GM19025 (cell line): ENCODE measurements at regions not wholly inside any gene's neighbourhood (a gene's known extent, or its start where the extent isn't known, plus 50 kb on each side); places are given as distances from the start of the nearest gene placed in this dataset.
"Not testable (repeated sequence)": the region's sequence is repeated elsewhere in the genome, so short reads cannot be mapped to it uniquely, and the experiment has no call there.

Experiments used
- ATAC-seq: cut with Tn5 transposase; IDR thresholded peaks from one replicate; pipeline ENCODE4 v1.9.1; 2021; ENCODE audit warnings: mild to moderate bottlenecking, low read depth, moderate library complexity; ENCODE audit not compliant: unreplicated experiment

DNA sequence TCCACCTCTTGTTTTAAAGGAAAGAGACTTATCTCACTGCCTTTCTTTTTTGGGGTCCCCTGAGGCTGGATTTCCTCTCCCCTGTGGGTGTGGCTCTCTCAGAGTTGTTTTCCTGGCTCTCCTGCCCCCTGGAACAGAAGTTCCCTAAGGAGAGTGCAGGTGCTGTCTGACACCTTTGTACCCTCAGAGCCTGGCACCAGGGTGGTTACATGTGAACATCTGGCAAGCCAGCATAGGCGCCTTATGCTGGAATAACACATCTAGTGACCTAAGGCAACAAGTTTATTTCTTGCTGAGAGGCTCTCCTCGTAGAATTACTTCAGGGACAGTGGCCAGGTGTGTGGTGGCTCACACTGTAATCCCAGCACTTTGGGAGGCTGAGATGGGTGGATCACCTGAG lies 172.9 kb upstream of the PTCH1 start:
- ATAC-seq, result no peak

DNA sequence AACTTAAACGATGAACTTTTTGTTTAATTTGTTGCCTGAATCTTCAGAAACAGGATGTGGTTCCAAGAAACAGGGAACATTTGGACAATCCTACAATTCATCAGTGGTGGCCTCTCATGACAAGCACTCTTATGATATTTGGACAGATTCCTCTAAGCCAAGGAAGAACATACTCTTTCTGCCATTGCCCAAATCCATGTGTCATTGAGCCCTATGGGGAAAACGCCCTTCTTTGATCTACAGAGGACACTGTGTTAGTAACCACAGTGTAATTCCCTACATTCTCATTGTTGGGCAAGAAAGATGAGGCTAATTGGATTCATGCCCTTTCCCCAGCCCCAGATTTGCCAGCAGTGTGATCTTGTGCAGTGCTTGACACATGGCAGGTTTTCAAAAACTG lies 167.7 kb upstream of the PTCH1 start:
- ATAC-seq, result no peak

DNA sequence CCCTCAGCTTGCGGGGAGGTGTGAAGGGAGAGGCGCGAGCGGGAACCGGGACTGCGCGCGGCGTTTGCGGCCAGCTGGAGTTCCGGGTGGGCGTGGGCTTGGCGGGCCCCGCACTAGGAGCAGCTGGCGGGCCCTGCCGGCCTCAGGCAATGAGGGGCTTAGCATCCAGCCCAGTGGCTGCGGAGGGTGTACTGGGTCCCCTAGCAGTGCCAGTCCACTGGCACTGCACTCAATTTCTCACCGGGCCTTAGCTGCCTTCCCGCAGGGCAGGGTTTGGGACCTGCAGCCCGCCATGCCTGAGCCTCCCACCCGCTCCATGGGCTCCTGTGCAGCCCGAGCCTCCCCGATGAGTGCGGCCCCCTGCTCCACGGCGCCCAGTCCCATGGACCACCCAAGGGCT lies 163.5 kb upstream of the PTCH1 start:
- ATAC-seq, result not testable (repeated sequence)

DNA sequence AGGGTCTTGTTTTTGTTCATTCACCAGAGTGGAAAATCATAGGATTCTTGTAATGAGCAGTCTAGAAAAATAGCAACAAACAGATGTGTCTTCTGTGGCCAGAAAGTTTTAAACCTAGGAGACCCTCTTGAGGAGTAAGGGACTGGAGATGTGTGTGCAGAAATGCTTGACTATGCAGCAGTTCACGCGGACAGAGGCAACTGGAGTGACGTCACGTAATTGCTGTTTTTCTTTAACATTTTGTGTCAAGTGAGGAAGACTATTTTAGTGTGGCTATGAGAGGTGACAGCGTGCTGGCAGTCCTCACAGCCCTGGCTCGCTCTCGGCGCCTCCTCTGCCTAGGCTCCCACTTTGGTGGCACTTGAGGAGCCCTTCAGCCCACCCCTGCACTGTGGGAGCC lies 163.1 kb upstream of the PTCH1 start:
- no peak for ATAC-seq

DNA sequence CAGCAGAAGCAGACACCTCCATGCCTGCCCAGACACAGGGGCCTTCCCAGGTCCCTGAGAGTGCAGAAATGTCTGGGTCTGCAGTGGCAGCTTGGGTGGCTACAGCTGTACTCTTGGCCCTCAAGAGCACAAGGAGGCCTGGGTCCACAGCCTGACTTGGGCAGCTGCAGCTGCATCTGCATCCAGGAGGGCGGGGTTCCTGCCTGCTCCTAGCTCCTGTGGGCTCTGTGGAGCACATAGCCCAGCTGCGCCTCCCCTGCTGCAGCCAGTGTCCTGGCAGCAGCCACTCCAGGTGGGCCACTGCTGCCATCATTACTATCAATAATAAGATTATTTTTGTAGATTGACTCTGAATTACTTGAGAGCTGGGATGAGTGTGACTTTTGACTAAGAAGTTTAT lies 162.0 kb upstream of the PTCH1 start:
- ATAC-seq, result no peak

DNA sequence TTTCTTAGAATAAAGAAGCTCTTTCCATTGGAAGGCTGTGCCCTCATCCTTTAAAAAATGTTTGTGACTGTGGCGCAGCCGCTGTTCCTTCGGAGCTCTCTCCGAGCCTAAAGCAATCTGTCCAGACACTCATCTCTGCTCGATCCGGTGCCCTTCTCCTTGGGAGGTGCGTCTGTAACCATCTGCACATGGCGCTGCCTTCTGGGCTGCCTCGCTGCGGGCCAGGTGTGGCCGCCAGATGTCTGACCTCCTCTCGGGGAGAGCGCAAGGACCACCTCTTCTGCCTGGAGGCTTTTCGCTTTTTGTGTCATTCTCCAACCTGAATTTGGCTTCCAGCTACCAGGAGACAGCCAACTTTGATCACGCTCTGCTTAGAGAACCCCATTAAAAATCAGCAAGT lies 153.4 kb upstream of the PTCH1 start:
- ATAC-seq, result no peak

DNA sequence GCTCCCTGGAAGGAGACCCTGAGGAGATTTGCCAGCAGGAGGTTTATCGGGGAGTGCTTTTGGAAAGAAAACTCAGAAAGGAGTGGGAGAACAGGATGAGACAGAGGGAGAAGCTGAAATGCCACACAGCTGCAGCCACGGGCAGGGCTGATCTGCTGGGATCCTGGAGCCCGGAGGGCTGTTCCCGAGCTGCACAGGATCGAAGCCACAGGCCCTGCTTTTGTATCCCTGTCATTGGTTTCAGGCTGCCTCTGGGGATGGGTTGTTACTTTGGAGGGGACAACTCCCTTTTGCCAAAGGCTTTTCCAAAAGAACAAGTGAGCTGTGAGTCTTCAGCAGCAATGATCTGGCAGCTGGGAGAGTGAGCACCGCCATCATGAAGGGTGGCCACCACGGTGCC lies 152.5 kb upstream of the PTCH1 start:
- ATAC-seq, result no peak

DNA sequence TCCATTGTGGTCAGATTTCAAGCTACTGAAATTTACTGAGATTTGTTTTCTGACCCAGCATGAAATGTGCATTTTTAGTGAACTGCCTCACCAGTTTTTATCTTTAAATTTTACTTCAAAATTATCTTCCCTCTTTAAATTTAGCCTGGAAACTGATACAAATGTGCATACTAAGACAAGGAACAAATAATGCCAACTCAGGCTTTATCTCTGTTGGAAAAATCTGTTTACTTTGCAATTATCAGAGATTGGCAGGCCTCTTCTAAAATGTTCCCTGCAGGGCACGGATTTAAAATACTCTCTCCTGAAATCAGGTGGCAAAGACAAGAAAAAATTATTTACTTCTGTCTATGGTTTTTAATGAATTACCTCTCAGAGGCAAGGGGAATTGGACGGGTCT lies 151.0 kb upstream of the PTCH1 start:
- ATAC-seq, result no peak

DNA sequence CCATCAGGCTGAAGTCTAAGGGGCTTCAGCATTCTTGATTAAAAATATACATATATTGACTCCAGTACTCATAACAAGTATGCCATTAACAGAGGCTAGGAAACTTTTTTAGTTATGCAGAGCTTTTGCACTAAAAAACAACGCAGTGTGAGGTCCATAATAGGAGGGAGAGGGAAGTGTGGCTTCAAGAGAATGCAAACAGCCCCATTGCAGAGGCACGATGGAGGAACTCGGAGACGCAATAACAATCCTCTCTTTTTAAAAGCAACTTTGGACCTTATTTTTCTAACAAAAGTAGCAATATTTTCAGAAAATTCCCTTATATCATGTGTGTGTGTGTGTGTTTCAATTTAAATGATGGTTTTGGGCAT lies 150.0 kb upstream of the PTCH1 start:
- ATAC-seq, result no peak

DNA sequence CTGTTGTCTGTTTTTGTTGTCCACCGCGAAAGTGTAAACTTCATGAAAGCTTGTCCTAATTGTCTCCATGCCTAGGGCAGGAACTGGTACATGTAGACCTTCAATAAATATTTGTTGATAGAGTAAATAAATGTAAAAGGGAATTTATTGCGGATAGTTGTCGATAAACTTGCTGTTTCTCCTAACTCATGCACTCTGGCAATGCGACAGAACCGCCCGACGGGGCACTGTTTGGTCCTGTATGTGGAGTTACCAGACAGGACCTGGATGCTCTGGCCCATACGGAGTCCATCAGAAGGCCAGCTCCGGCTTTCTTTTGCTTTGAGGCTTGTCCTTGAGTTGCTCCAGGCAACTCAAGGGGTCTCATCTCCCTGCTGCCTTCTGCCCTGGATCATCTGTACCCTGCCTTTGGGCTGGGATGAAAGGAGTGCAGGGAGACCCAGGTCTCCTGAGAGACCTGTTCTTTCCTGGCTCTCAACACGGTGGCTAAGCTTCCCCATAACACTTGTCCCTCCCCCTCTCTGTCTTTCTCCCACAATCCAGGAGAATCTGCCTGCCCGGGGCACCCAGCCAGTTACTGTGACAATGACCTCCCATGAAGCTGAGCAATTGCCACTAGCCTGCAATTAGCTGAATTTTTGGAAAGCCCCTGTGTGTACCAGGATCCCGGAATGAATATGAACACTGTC lies 149.5 kb upstream of the PTCH1 start:
- no peak for ATAC-seq

DNA sequence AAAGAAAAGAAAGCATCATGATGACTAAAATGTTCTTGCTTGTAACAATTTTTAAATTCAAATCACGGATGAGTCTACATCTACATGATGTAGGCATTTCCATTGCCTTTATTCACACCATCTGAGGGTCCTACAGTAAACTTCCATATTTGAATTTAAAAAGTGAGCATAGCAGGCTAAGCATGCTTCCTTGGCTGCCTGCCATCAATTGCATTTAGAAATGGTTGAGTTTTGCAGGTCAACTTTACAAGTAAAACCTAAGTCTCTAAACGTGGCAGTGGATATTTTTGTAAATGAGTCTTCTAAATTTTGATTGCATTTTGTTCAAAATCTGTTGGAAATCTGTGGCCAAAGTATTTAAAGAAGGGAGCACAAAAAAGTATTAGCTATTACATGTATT lies 136.5 kb upstream of the PTCH1 start:
- ATAC-seq, result no peak

DNA sequence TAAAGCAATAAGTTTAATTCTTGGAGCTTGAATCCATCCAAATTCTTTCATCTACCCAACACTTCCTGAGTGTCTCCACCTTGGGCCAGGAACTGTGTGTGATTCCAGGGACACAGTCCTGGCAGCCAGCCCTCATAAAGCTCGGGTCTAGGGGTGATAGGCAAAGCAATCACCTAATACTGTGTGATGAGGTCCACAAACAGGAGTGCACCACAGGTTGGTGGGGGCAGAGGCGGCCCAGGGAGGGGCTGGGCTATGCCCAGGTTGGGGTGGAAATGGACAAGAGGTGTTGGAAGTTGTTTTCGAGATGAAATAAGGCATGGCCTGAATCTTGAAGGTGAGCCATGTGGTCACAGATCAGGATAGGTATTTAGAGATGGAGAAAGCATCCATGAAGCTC lies 133.9 kb upstream of the PTCH1 start:
- ATAC-seq, result no peak

DNA sequence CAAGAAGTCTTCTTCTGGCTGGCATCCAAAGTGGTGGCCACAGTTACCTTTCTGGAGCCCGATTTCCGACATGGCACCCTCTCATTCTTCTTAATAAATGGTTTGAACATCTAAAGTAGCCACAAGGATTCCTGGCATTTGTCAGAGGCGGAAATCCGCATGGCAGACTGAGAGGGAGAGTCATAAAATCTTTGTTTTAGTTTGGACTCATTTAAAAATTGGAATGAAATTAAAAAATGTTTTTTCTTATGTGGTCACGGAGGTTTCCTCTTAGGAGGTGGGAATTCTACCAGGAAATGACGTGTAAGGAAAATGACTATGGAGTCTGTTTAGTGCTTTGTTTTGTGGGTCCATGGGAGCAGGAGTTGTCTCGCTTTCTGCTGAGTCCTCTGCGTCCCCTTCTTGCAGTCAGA lies 133.0 kb upstream of the PTCH1 start:
- ATAC-seq, result no peak

DNA sequence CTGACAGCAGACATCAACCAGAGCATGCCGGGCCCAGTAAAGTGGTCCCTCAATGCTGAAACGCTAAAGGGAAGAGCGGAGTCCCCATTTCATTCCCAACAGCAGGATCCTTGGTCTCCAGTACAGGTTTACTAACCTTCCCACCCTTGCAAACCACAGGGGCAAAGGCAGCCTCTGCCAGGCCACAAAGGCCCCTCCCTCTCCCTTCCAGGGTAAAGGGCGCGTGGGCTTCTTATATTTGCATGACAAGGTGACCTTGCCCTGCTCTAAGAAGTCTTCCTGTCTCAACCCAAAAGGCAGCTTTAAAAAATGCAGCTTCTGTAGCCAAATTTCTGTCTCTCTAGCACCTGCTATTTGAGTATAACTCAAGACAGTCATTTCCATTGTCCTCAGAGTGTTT lies 131.5 kb upstream of the PTCH1 start:
- no peak for ATAC-seq

DNA sequence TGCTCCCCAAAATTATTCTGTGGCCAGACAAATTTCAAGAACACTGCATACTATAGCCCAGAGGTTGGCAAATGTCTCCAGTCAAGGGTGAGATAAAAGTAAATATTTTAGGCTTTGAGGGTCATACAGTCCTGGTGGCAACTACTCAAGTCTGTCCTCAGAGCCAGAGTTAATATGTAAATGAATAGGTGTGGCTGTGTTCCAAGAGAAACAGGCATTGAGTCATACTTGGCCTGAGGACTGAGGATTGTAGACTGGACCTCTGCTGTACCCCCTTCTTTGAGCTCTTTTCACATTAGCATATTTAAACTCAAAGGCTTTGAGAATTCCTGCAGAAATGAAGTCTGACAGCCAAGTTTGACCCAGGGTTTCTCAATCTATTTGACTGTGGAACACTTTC lies 129.2 kb upstream of the PTCH1 start:
- ATAC-seq, result no peak

DNA sequence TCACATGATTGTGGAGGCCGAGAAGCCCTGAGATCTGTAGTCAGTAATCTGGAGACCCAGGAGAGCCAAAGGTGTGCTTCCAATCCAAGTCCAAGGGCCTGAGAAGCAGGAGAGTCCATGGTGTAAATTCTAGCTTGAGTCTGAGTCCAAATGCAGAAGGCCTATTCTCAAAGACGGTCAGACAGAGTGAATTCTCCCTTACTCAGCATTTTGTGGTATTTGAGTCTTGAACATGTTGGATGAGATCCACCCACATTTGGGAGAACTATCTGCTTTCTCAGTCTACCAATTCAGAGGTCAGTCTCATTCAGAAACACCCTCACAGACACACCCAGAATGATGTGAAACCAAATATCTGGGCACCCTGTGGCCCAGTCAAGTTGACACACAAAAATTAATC lies 128.8 kb upstream of the PTCH1 start:
- no peak for ATAC-seq

DNA sequence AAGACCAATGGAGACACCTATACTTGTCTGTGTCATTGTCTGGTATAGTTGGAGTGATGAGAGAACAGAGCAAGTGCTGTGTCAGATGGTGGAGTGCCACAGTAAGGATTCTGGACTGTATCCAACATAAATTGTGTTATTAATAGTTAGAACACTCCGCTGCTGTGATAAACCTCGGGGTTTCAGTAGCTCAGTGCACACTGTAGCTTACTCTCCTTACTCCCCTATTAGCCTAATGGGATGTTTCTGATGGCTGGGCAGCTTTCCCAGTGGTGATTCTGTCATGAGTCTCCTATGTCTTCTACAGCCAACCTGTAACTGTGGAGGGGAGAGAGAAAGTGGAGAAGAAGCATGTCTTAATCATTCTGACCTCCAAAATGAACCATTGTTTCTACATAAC lies 127.6 kb upstream of the PTCH1 start:
- ATAC-seq, result no peak

DNA sequence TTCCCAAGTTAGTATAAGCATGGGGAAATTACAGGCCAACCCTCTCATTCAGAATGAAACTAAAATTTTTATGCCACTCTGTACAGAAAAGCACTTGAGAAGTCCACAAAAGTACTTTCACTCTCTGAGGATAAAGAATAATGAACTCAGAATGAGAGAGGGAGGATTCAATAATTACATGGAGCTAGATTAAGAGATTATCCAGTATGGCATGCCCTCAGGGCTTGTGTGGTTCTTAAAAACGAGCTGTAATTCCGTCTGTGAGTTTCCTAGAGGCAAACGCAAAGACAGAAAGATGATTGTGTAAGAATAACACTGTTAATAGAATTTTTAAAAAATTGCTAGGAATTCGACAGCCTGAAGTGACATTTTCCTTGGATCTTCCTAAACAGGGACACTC lies 126.8 kb upstream of the PTCH1 start:
- no peak for ATAC-seq

DNA sequence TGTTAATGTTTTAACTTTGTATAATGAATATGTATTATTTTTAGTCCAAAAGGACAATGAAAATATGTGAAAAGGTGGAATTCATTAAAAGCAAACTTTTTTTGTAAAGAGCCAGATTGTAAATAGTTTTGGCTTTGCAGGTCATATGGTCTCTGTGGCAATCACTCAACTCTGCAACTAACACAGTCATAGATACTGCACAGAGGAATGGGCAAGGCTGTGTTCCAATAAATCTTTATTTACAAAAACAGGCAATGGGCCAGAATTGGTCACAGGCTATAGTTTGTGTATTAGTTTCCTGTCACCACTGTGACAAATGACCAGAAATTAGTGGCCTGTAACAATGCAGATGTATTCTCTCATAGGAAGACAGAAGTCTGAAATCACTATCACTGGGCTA lies 125.4 kb upstream of the PTCH1 start:
- ATAC-seq, result no peak

DNA sequence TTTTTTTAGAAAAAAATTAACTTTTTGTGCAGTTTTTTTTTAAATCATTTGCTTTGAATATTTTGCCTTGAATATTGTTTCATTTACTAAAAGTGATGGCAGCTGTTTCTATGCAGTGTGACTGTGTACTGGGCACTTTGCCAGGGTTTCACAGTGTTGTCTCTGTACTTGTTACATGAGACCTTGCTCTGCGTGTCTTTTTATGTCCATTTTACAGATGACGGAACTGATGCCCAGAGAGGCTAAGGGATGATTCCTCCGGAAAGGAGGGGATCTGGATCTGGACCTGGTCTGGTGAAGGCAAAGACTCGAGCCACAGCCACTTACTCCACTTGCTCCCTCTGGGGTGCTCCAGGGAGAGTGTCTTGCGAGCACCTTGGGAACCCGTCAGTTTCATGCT lies 124.8 kb upstream of the PTCH1 start:
- no peak for ATAC-seq

DNA sequence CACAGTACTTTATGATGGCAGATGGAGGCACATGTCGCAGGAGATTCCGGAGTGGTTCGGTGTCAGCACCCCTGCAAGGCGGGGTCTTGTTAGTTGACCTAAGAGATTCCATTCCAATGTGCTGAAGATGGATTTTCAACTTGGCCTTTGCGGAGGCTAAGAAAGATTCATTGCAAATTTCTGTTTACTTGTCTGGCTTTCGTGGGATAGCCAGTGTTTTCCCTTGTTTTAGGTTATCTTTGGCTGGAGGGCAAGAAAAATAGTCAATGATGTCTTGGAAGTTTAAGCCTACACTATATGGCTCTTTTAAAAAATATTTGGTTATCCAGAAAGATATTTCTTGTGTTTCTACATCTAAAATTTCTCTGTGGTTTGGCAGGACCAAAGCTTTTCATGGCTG lies 123.6 kb upstream of the PTCH1 start:
- ATAC-seq, result no peak

DNA sequence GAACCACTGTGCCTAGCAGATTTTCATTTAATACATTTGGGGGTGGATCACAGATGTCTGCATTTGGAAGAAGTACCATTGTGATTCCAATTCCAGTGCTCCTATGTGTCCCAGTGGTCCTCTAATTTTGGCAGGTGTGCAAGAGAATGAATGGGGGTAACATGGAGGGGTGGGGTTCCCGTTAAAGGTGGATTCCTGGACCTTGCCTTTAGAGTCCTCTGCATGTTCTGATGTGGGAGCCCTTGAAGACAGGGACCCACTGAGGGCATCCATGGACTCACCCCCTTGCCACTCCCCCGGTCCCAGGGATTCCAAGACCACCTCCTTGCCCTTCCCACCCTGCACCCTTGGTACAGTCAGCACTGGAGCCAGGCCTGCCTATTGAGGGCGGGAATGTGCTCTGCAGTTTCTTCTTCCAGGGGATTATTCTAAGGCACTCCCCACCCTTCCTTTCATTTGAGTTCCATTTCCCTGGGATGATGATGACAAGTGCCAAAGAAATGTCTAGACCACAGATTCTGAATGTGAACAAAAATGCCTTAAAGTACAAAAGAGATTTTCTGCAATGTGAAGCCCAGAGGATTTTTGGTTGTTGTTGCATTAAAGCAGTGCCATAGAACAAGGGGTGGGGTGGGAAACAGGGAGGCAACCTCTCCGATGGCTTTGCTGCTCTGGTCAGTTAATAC lies 119.4 kb upstream of the PTCH1 start:
- no peak for ATAC-seq

DNA sequence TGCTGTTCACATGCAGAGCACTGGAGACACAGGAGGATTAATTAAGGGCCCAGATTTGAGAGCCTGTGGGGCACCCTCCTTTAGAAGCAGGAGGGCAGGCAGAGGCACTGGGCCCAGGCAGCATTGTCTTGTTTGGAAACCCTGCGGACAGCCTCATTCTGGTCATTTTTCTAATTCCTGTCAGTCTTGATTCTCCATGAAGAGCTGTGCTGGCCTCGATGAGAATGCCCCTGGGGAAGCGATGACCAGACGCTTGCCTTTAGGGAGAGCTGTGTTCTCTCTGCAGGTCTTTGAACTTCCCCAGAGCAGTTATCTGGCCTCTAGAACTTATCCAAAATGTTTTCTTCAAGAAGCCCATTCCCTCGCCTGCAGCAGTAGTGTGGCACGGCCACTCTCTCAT lies 117.8 kb upstream of the PTCH1 start:
- no peak for ATAC-seq
